ENCODE measurements at regions not wholly inside any gene's neighbourhood (a gene's known extent, or its start where the extent isn't known, plus 50 kb on each side); places are given as distances from the start of the nearest gene placed in this dataset.

GRCh38 chr7:4574851-4575250 lies 107.2 kb upstream of the FOXK1 start:
- DNase-seq, result no peak
- Histone ChIP-seq H3K36me3 (no peaks in the 10 kb centered on the region), H3K27me3 (no peaks in the 10 kb centered on the region), H3K27ac (no peak overlapping the region), H3K4me1 (no peaks in the 10 kb centered on the region), H3K4me3 (no peak overlapping the region), H3K9me3 (no peaks in the 10 kb centered on the region)
- intact Hi-C loops (cut with DNase I), result no loop called here
- no peak for TF ChIP-seq CTCF (IDR thresholded peaks at IDR 0.05)
- ATAC-seq, result no peak

- intact Hi-C loops (cut with DNase I), result no loop called here
- ATAC-seq, result no peak
- no peaks in the 10 kb centered on the region for H3K27me3 ChIP-seq
These were observed 106.8 kb upstream of the FOXK1 start for GRCh38 chr7:4575254-4575653.

GRCh38 chr7:4602905-4603842 lies 78.9 kb upstream of the FOXK1 start:
- TF ChIP-seq CTCF (IDR thresholded peaks at IDR 0.05), result no peak
- DNase-seq, result no peak
- intact Hi-C loops (cut with DNase I), result no loop called here
- Histone ChIP-seq H3K4me3 (no peak overlapping the region), H3K36me3 (no peaks in the 10 kb centered on the region), H3K4me1 (no peaks in the 10 kb centered on the region), H3K27me3 (no peaks in the 10 kb centered on the region), H3K27ac (no peak overlapping the region), H3K9me3 (no peaks in the 10 kb centered on the region)
- ATAC-seq, result no peak

More at GRCh38 chr7:4575254-4575653, 106.8 kb upstream of the FOXK1 start:
- Histone ChIP-seq H3K36me3 (no peaks in the 10 kb centered on the region), H3K4me3 (no peak overlapping the region), H3K27ac (no peak overlapping the region), H3K9me3 (no peaks in the 10 kb centered on the region), H3K4me1 (no peaks in the 10 kb centered on the region)
- DNase-seq, result no peak
- no peak for TF ChIP-seq CTCF (IDR thresholded peaks at IDR 0.05)

- Histone ChIP-seq H3K36me3 (no peaks in the 10 kb centered on the region), H3K4me1 (no peaks in the 10 kb centered on the region), H3K27me3 (no peaks in the 10 kb centered on the region), H3K27ac (no peak overlapping the region), H3K4me3 (no peak overlapping the region), H3K9me3 (no peaks in the 10 kb centered on the region)
- no peak for TF ChIP-seq CTCF (IDR thresholded peaks at IDR 0.05)
- ATAC-seq (no peak), DNase-seq (no peak)
- intact Hi-C loops (cut with DNase I), result no loop called here
These were observed 78.3 kb upstream of the FOXK1 start for GRCh38 chr7:4603843-4604231.

- H3K27ac ChIP-seq, result no peak overlapping the region
- H3K4me3 ChIP-seq, result no peak overlapping the region
- ATAC-seq (no peak), DNase-seq (no peak)
- intact Hi-C loops (cut with DNase I), result no loop called here
- H3K27me3 ChIP-seq, result no peaks in the 10 kb centered on the region
- H3K9me3 ChIP-seq, result no peaks in the 10 kb centered on the region
- H3K4me1 ChIP-seq, result no peaks in the 10 kb centered on the region
- no peak for TF ChIP-seq CTCF (IDR thresholded peaks at IDR 0.05)
- H3K36me3 ChIP-seq, result no peaks in the 10 kb centered on the region
These were observed 77.6 kb upstream of the FOXK1 start for GRCh38 chr7:4604456-4604940.

All from upper lobe of right lung (tissue), 1 donor.